ENCODE measurements at regions not wholly inside any gene's neighbourhood (a gene's known extent, or its start where the extent isn't known, plus 50 kb on each side); places are given as distances from the start of the nearest gene placed in this dataset.

- intact Hi-C loops (cut with DNase I), result no loop called here
- TF ChIP-seq POLR2A (IDR thresholded peaks at IDR 0.05), result no peak
- TF ChIP-seq, protein P1, sequence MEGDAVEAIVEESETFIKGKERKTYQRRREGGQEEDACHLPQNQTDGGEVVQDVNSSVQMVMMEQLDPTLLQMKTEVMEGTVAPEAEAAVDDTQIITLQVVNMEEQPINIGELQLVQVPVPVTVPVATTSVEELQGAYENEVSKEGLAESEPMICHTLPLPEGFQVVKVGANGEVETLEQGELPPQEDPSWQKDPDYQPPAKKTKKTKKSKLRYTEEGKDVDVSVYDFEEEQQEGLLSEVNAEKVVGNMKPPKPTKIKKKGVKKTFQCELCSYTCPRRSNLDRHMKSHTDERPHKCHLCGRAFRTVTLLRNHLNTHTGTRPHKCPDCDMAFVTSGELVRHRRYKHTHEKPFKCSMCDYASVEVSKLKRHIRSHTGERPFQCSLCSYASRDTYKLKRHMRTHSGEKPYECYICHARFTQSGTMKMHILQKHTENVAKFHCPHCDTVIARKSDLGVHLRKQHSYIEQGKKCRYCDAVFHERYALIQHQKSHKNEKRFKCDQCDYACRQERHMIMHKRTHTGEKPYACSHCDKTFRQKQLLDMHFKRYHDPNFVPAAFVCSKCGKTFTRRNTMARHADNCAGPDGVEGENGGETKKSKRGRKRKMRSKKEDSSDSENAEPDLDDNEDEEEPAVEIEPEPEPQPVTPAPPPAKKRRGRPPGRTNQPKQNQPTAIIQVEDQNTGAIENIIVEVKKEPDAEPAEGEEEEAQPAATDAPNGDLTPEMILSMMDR (IDR thresholded peaks at IDR 0.05), result no peak
- H3K9me3 ChIP-seq (replicated peaks in 1 of 3), result no peaks in the 10 kb centered on the region
- no peaks in the 10 kb centered on the region for H3K36me3 ChIP-seq (replicated peaks in 1 of 2)
- H3K4me1 ChIP-seq (replicated peaks in 1 of 2), result no peaks in the 10 kb centered on the region
- DNase-seq, result no peak
- H3K27ac ChIP-seq, result no peak overlapping the region
- H3K4me3 ChIP-seq, result no peak overlapping the region
- no peaks in the 10 kb centered on the region for H3K27me3 ChIP-seq
Observed at GRCh38 chr12:125387206-125387605, 322.0 kb downstream of the AACS start.

GRCh38 chr12:125389061-125389697 lies 323.9 kb downstream of the AACS start:
- H3K36me3 ChIP-seq (replicated peaks in 1 of 2), result no peaks in the 10 kb centered on the region
- H3K27me3 ChIP-seq, result no peaks in the 10 kb centered on the region
- H3K9me3 ChIP-seq (replicated peaks in 1 of 3), result no peaks in the 10 kb centered on the region
- DNase-seq, result no peak
- TF ChIP-seq, protein P1 (IDR thresholded peaks at IDR 0.05), result no peak
- no peak for TF ChIP-seq POLR2A (IDR thresholded peaks at IDR 0.05)
- no peak overlapping the region for H3K4me3 ChIP-seq
- intact Hi-C loops (cut with DNase I), result no loop called here
- H3K4me1 ChIP-seq (replicated peaks in 1 of 2), result no peaks in the 10 kb centered on the region
- no peak overlapping the region for H3K27ac ChIP-seq

- DNase-seq, result no peak
- no peaks in the 10 kb centered on the region for H3K36me3 ChIP-seq (replicated peaks in 1 of 2)
- H3K27me3 ChIP-seq, result no peaks in the 10 kb centered on the region
- H3K4me1 ChIP-seq (replicated peaks in 1 of 2), result no peaks in the 10 kb centered on the region
- no peaks in the 10 kb centered on the region for H3K9me3 ChIP-seq (replicated peaks in 1 of 3)
- no peak overlapping the region for H3K4me3 ChIP-seq
- TF ChIP-seq, protein P1 (IDR thresholded peaks at IDR 0.05), result no peak
- no peak for TF ChIP-seq POLR2A (IDR thresholded peaks at IDR 0.05)
- intact Hi-C loops (cut with DNase I), result no loop called here
- no peak overlapping the region for H3K27ac ChIP-seq
- 51 to 77% (median 59%) methylated on average over 7 of the region's 7 CpGs for WGBS, 4 donors
Observed at GRCh38 chr12:125393569-125393968, 328.3 kb downstream of the AACS start.

- H3K27me3 ChIP-seq, result no peaks in the 10 kb centered on the region
- no peaks in the 10 kb centered on the region for H3K9me3 ChIP-seq (replicated peaks in 1 of 3)
- TF ChIP-seq, protein P1 (IDR thresholded peaks at IDR 0.05), result no peak
- no peak for TF ChIP-seq POLR2A (IDR thresholded peaks at IDR 0.05)
- DNase-seq, result no peak
- H3K36me3 ChIP-seq (replicated peaks in 1 of 2), result no peaks in the 10 kb centered on the region
- H3K4me1 ChIP-seq (replicated peaks in 1 of 2), result no peaks in the 10 kb centered on the region
- H3K27ac ChIP-seq, result no peak overlapping the region
- no peak overlapping the region for H3K4me3 ChIP-seq
- intact Hi-C loops (cut with DNase I), result no loop called here
- 64 to 80% (median 74%) methylated on average over 5 of the region's 5 CpGs for WGBS, 4 donors
Observed at GRCh38 chr12:125395583-125396215, 330.5 kb downstream of the AACS start.

Data from adrenal gland (tissue), 9 donors.